Thymus (tissue), 11 donors: ENCODE measurements at regions not wholly inside any gene's neighbourhood (a gene's known extent, or its start where the extent isn't known, plus 50 kb on each side); places are given as distances from the start of the nearest gene placed in this dataset.
"Not testable (repeated sequence)": the region's sequence is repeated elsewhere in the genome, so short reads cannot be mapped to it uniquely, and the experiment has no call there.

ENCODE experiments used
- DNase-seq, 9 donors: peaks; one replicate each; pipeline ENCODE4 v3.0.0-alpha.2; 2013; ENCODE audit warnings: low spot score in 9 of 9, low read depth in 6 of 9, missing footprints in 1 of 9
- H3K27ac ChIP-seq, 2 donors: one replicate each; pipeline ENCODE4 v1.5.1; 2013; ENCODE audit warnings: control low read depth in 1 of 2, low read depth in 1 of 2, low read length in 1 of 2, mild to moderate bottlenecking in 1 of 2, moderate library complexity in 1 of 2
- H3K27me3 ChIP-seq, 2 donors: one replicate each; pipeline ENCODE4 v1.5.1; 2013; ENCODE audit warnings: low read length in 1 of 2; ENCODE audit not compliant: control insufficient read depth in 2 of 2, insufficient read depth in 1 of 2
- H3K36me3 ChIP-seq, 2 donors: one replicate each; pipeline ENCODE4 v1.5.1; 2013; ENCODE audit warnings: low read length in 1 of 2, mild to moderate bottlenecking in 1 of 2, moderate library complexity in 1 of 2; ENCODE audit not compliant: control insufficient read depth in 2 of 2, insufficient read depth in 2 of 2
- H3K4me1 ChIP-seq, 2 donors: one replicate each; pipeline ENCODE4 v1.5.1; 2013; ENCODE audit warnings: low read length in 2 of 2; ENCODE audit not compliant: control insufficient read depth in 2 of 2, insufficient read depth in 2 of 2
- H3K4me3 ChIP-seq, 2 donors: one replicate each; pipeline ENCODE4 v1.5.1; 2013; ENCODE audit warnings: low read length in 2 of 2, control low read depth in 1 of 2, mild to moderate bottlenecking in 1 of 2
- H3K9me3 ChIP-seq, 2 donors: one replicate each; pipeline ENCODE4 v1.5.1; 2013; ENCODE audit warnings: low read length in 1 of 2, mild to moderate bottlenecking in 1 of 2; ENCODE audit not compliant: control insufficient read depth in 2 of 2, insufficient read depth in 1 of 2
- WGBS: extraction: QIAGEN DNeasy Blood & Tissue Kit; methylation state at CpG from one replicate; pipeline ENCODE4 v1.1.7; 2013; 5-methylcytosine and 5-hydroxymethylcytosine counted together
- donor health status: healthy.

GRCh38 chr4:66929748-66930147 is 615.6 kb downstream of the CENPC start:
- no peaks in the 10 kb centered on the region for H3K9me3 ChIP-seq
- WGBS = 93% methylated on average over 1 of the region's 1 CpG
- H3K36me3 ChIP-seq = no peaks in the 10 kb centered on the region
- H3K27ac ChIP-seq = no peak overlapping the region
- no peaks in the 10 kb centered on the region for H3K4me1 ChIP-seq
- DNase-seq = no peak
- no peaks in the 10 kb centered on the region for H3K27me3 ChIP-seq
- H3K4me3 ChIP-seq = no peak overlapping the region

GRCh38 chr4:66928881-66929280 is 616.4 kb downstream of the CENPC start:
- not testable (repeated sequence) for H3K27ac ChIP-seq, H3K9me3 ChIP-seq, H3K4me3 ChIP-seq, H3K36me3 ChIP-seq, DNase-seq, H3K4me1 ChIP-seq, H3K27me3 ChIP-seq

- Histone ChIP-seq H3K27me3 (no peaks in the 10 kb centered on the region), H3K36me3 (no peaks in the 10 kb centered on the region), H3K9me3 (no peaks in the 10 kb centered on the region), H3K4me3 (no peak overlapping the region), H3K27ac (no peak overlapping the region), H3K4me1 (no peaks in the 10 kb centered on the region)
- peak in 1 of 9 donors; percentile 6 for DNase-seq
- 89% methylated on average over 3 of the region's 3 CpGs for whole genome bisulfite sequencing
Observed at GRCh38 chr4:66927937-66928336, 617.4 kb downstream of the CENPC start.

GRCh38 chr4:66926687-66927086 is 618.6 kb downstream of the CENPC start:
- no peak overlapping the region for H3K4me3 ChIP-seq
- DNase-seq = no peak

GRCh38 chr4:66923081-66923865 is 622.0 kb downstream of the CENPC start:
- no peaks in the 10 kb centered on the region for H3K9me3 ChIP-seq
- H3K27me3 ChIP-seq = no peaks in the 10 kb centered on the region
- H3K27ac ChIP-seq = no peak overlapping the region
- no peaks in the 10 kb centered on the region for H3K4me1 ChIP-seq
- no peak overlapping the region for H3K4me3 ChIP-seq
- H3K36me3 ChIP-seq = no peaks in the 10 kb centered on the region
- no peak for DNase-seq

More at GRCh38 chr4:66926687-66927086, 618.6 kb downstream of the CENPC start:
- Histone ChIP-seq H3K27ac (no peak overlapping the region), H3K9me3 (no peaks in the 10 kb centered on the region), H3K36me3 (no peaks in the 10 kb centered on the region), H3K27me3 (no peaks in the 10 kb centered on the region), H3K4me1 (no peaks in the 10 kb centered on the region)
- whole genome bisulfite sequencing = 98% methylated on average over 3 of the region's 3 CpGs

GRCh38 chr4:66921433-66921832 is 623.9 kb downstream of the CENPC start:
- Histone ChIP-seq H3K36me3 (no peaks in the 10 kb centered on the region), H3K9me3 (no peaks in the 10 kb centered on the region), H3K27me3 (no peaks in the 10 kb centered on the region), H3K27ac (no peak overlapping the region), H3K4me1 (no peaks in the 10 kb centered on the region), H3K4me3 (no peak overlapping the region)
- DNase-seq = no peak
- 76% methylated on average over 5 of the region's 5 CpGs for WGBS

- Histone ChIP-seq H3K9me3 (no peaks in the 10 kb centered on the region), H3K4me1 (no peaks in the 10 kb centered on the region), H3K36me3 (no peaks in the 10 kb centered on the region), H3K27ac (no peak overlapping the region), H3K27me3 (no peaks in the 10 kb centered on the region), H3K4me3 (no peak overlapping the region)
- 93% methylated on average over 10 of the region's 10 CpGs for WGBS
- no peak for DNase-seq
Observed at GRCh38 chr4:66920514-66920913, 624.8 kb downstream of the CENPC start.

- H3K4me3 ChIP-seq = no peak overlapping the region
- H3K27ac ChIP-seq = no peak overlapping the region
- no peaks in the 10 kb centered on the region for H3K27me3 ChIP-seq
- no peaks in the 10 kb centered on the region for H3K36me3 ChIP-seq
- WGBS = 95% methylated on average over 2 of the region's 2 CpGs
- H3K9me3 ChIP-seq = no peaks in the 10 kb centered on the region
- no peak for DNase-seq
- no peaks in the 10 kb centered on the region for H3K4me1 ChIP-seq
Observed at GRCh38 chr4:66911880-66912279, 633.4 kb downstream of the CENPC start.

GRCh38 chr4:66906314-66906713 is 639.0 kb downstream of the CENPC start:
- Histone ChIP-seq H3K4me1 (no peaks in the 10 kb centered on the region), H3K9me3 (no peaks in the 10 kb centered on the region), H3K36me3 (no peaks in the 10 kb centered on the region), H3K4me3 (no peak overlapping the region), H3K27me3 (no peaks in the 10 kb centered on the region), H3K27ac (no peak overlapping the region)
- WGBS = 58% methylated on average over 2 of the region's 2 CpGs
- DNase-seq = no peak
